A549 (cell line): ENCODE measurements at regions not wholly inside any gene's neighbourhood (a gene's known extent, or its start where the extent isn't known, plus 50 kb on each side); places are given as distances from the start of the nearest gene placed in this dataset.

ENCODE experiments used
- ATAC-seq, 2 experiments: fragments of 200-7000 bp in 1 of 2; fragments of >200 bp in 1 of 2; cut with Nextera tagmentation in 1 of 2; cut with Tn5 transposase in 1 of 2; 3 replicates each; pipeline versions ENCODE4 v1.8.0 to v1.9.1; 2018 to 2020; ENCODE audit warnings: mild to moderate bottlenecking in 1 of 2, moderate library complexity in 1 of 2
- CTCF ChIA-PET: fragments of 300-600 bp; sonication (Branson Sonifier 250); formaldehyde crosslinking; extraction: SDS; loops from one replicate; lab custom pipeline; 2021; ENCODE audit warnings: antibody characterized with exemption, inconsistent platforms; lab: Yijun Ruan, JAX
- POLR2A ChIA-PET: fragments of 350-600 bp; formaldehyde crosslinking; extraction: SDS; loops from one replicate; lab custom pipeline; 2021; ENCODE audit warnings: antibody characterized with exemption, inconsistent platforms; lab: Yijun Ruan, JAX
- DNase-seq, 2 experiments: peaks; one replicate each; pipeline versions ENCODE4 v3.0.0 to v3.0.0-alpha.2; 2011 to 2016; ENCODE audit warnings: low read depth in 1 of 2, low spot score in 1 of 2
- FAIRE-seq: peaks from 2 replicates; lab custom pipeline; 2011; peaks lifted over from hg19 to GRCh38; lab: Jason Lieb, UNC
- H3K27ac ChIP-seq, 2 experiments: fragments of >200 bp; sonication (Bioruptor Twin); formaldehyde crosslinking; 3 replicates each; pipeline ENCODE4 v1.5.1; 2016 to 2017
- H3K4me1 ChIP-seq: fragments of >200 bp; sonication (Bioruptor Twin); formaldehyde crosslinking; 3 replicates; pipeline ENCODE4 v1.6.1; 2016
- H3K4me2 ChIP-seq: fragments of >200 bp; sonication (Bioruptor Twin); formaldehyde crosslinking; 3 replicates; pipeline ENCODE4 v1.6.1; 2016
- H3K4me3 ChIP-seq: fragments of >200 bp; sonication (Bioruptor Twin); formaldehyde crosslinking; 3 replicates; pipeline ENCODE4 v1.5.1; 2016
- H3K9me3 ChIP-seq: fragments of >200 bp; sonication (Bioruptor Twin); formaldehyde crosslinking; 3 replicates; pipeline ENCODE4 v1.6.1; 2016
- CHD2 ChIP-seq: fragments of 150-350 bp; IDR thresholded peaks from 2 replicates; pipeline ENCODE4 v1.6.1; 2014; ENCODE audit warnings: low read length; ENCODE audit not compliant: partially characterized antibody
- CHD4 ChIP-seq: fragments of 200-600 bp; sonication (generic); IDR thresholded peaks from 2 replicates; pipeline ENCODE4 v1.6.1; 2016; ENCODE audit warnings: antibody characterized with exemption, mild to moderate bottlenecking, borderline replicate concordance
- CTCF ChIP-seq: fragments of >200 bp; sonication (Bioruptor Twin); formaldehyde crosslinking; IDR thresholded peaks from 3 replicates; pipeline ENCODE4 v1.5.1; 2016
- EHMT2 ChIP-seq: fragments of 200-600 bp; sonication (generic); IDR thresholded peaks from 2 replicates; pipeline ENCODE4 v1.6.1; 2016; ENCODE audit warnings: antibody characterized with exemption, low read depth, mild to moderate bottlenecking, moderate library complexity
- ELK1 ChIP-seq: fragments of 150-350 bp; IDR thresholded peaks from 2 replicates; pipeline ENCODE4 v1.6.1; 2014; ENCODE audit warnings: low read depth, mild to moderate bottlenecking, low read length
- ESRRA ChIP-seq: fragments of 150-350 bp; IDR thresholded peaks from 2 replicates; pipeline ENCODE4 v1.6.1; 2014; ENCODE audit warnings: mild to moderate bottlenecking, low read length, borderline replicate concordance
- FOSL2 ChIP-seq, 2 experiments: fragments of 450-650 bp in 1 of 2; fragments of >200 bp in 1 of 2; sonication (Bioruptor Twin) in 1 of 2; formaldehyde crosslinking; IDR thresholded peaks; 2 replicates each; pipeline versions ENCODE4 v1.5.0 to v1.6.1; 2016 to 2020; ENCODE audit warnings: mild to moderate bottlenecking in 1 of 2, moderate library complexity in 1 of 2
- HDAC2 ChIP-seq: fragments of 200-600 bp; sonication (generic); IDR thresholded peaks from 2 replicates; pipeline ENCODE4 v1.6.1; 2016
- MAFK ChIP-seq: fragments of 450-650 bp; IDR thresholded peaks from 2 replicates; pipeline ENCODE4 v1.6.1; 2014; ENCODE audit not compliant: partially characterized antibody
- POLR2A ChIP-seq: IDR thresholded peaks from 2 replicates; pipeline ENCODE4 v1.6.1; 2012; ENCODE audit warnings: mild to moderate bottlenecking, low read length
- REST ChIP-seq: fragments of 200-600 bp; sonication (generic); IDR thresholded peaks from 2 replicates; pipeline ENCODE4 v1.6.1; 2016; ENCODE audit warnings: antibody characterized with exemption, mild to moderate bottlenecking, moderate library complexity
- SMC3 ChIP-seq: fragments of >200 bp; sonication (Bioruptor Twin); formaldehyde crosslinking; IDR thresholded peaks from 3 replicates; pipeline ENCODE4 v1.6.1; 2018; ENCODE audit warnings: inconsistent platforms
- TFCP2L1 ChIP-seq: fragments of 250-450 bp; sonication (Bioruptor Pico); IDR thresholded peaks from 2 replicates; pipeline ENCODE4 v1.5.0; 2021; ENCODE audit warnings: mild to moderate bottlenecking
- TP53 ChIP-seq: fragments of 250-450 bp; sonication (Bioruptor Pico); IDR thresholded peaks from 2 replicates; pipeline ENCODE4 v1.5.0; 2021; ENCODE audit warnings: mild to moderate bottlenecking, moderate library complexity
- ZFP36 ChIP-seq: fragments of 450-650 bp; IDR thresholded peaks from 2 replicates; pipeline ENCODE4 v1.6.1; 2014; ENCODE audit warnings: borderline replicate concordance; ENCODE audit not compliant: partially characterized antibody
- ZNF302 ChIP-seq: fragments of 250-450 bp; sonication (Bioruptor Pico); IDR thresholded peaks from 2 replicates; pipeline ENCODE4 v1.9.0; 2021; ENCODE audit warnings: inconsistent platforms, mild to moderate bottlenecking, moderate library complexity
- WGBS: methylation state at CpG from one replicate; pipeline ENCODE4 v1.1.6; 2017; ENCODE audit errors: missing lambda C conversion rate; 5-methylcytosine and 5-hydroxymethylcytosine counted together

GRCh38 chr9:89967527-89967926 is 362.7 kb downstream of the GADD45G start:
- ATAC-seq (peak; percentile 35 to 59; a peak in 1 of 6 replicates), DNase-seq (no peak), FAIRE-seq (no peak)
- no peaks in the 10 kb centered on the region for H3K9me3 ChIP-seq
- H3K27ac ChIP-seq, result no peak overlapping the region
- no peak overlapping the region for H3K4me3 ChIP-seq
- TF ChIP-seq CHD2 (no peak), ELK1 (no peak), FOSL2 (IDR thresholded peaks at IDR 0.05) (no peak), FOSL2 (CRISPR knock-in tag; IDR thresholded peaks at IDR 0.05) (no peak), SMC3 (no peak), CTCF (no peak), ZFP36 (no peak), POLR2A (no peak), TFCP2L1 (CRISPR knock-in tag) (no peak), CHD4 (no peak), HDAC2 (no peak), REST (no peak), EHMT2 (no peak), TP53 (no peak), ESRRA (no peak)
- H3K4me1 ChIP-seq, result peaks cover 14% of the 10 kb centered on the region; the same call in 2 of the 3 replicates
- CTCF ChIA-PET, result no interaction called here
- 11% methylated on average over 2 of the region's 2 CpGs for WGBS
- no peak overlapping the region for H3K4me2 ChIP-seq
- POLR2A ChIA-PET, result no interaction called here

- CTCF ChIA-PET, result interaction anchor here (1.1 kb wide), 1 partner anchor 11 kb away, joined by 3 read pairs; no protein-coding TSS in a partner anchor
- H3K4me2 ChIP-seq, result 0 out of 3 replicates have a peak overlapping the region, but pooled peaks have one; percentile 11
- FAIRE-seq (no peak), ATAC-seq (no peak), DNase-seq (no peak)
- no peaks in the 10 kb centered on the region for H3K9me3 ChIP-seq
- H3K4me3 ChIP-seq, result no peak overlapping the region
- POLR2A ChIA-PET, result no interaction called here
- no peak overlapping the region for H3K27ac ChIP-seq
- TF ChIP-seq MAFK, result peak; percentile 61
- no peak for TF ChIP-seq ZNF302 (CRISPR knock-in tag)
- WGBS, result 27% methylated on average over 3 of the region's 3 CpGs
- peaks cover 14% of the 10 kb centered on the region; the same call in 2 of the 3 replicates for H3K4me1 ChIP-seq
These were observed 364.4 kb downstream of the GADD45G start for GRCh38 chr9:89969156-89969675.
